ENCODE measurements at regions not wholly inside any gene's neighbourhood (a gene's known extent, or its start where the extent isn't known, plus 50 kb on each side); places are given as distances from the start of the nearest gene placed in this dataset.

DNA sequence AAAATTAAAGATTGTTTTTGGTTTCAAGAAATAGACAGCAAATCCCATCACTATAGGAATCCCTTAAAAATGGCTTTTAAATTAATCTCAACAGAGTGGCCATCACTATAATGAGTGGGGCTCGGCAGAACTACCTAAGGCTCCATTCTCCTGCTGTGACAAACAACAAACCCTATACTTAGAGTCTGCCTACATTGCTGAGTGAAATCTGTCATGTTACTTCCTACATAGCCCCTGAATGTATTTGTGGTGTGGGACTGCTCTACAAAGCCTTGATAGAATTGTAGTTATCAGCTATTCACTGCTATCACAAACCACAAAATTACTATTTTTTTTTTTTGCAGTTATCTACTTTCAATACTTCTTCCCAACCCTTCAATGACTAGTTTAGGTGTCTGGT is 538.7 kb upstream of the ATXN7L3B start:
- TF ChIP-seq, protein P1, sequence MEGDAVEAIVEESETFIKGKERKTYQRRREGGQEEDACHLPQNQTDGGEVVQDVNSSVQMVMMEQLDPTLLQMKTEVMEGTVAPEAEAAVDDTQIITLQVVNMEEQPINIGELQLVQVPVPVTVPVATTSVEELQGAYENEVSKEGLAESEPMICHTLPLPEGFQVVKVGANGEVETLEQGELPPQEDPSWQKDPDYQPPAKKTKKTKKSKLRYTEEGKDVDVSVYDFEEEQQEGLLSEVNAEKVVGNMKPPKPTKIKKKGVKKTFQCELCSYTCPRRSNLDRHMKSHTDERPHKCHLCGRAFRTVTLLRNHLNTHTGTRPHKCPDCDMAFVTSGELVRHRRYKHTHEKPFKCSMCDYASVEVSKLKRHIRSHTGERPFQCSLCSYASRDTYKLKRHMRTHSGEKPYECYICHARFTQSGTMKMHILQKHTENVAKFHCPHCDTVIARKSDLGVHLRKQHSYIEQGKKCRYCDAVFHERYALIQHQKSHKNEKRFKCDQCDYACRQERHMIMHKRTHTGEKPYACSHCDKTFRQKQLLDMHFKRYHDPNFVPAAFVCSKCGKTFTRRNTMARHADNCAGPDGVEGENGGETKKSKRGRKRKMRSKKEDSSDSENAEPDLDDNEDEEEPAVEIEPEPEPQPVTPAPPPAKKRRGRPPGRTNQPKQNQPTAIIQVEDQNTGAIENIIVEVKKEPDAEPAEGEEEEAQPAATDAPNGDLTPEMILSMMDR (IDR thresholded peaks at IDR 0.05; ENCODE audit: poor library complexity) = no peak
- TF ChIP-seq EZH2 (IDR thresholded peaks at IDR 0.05; ENCODE audit: borderline replicate concordance) = no peak

All from hepatocyte (in vitro differentiated cells).